HL-60 (cell line): ENCODE measurements at regions not wholly inside any gene's neighbourhood (a gene's known extent, or its start where the extent isn't known, plus 50 kb on each side); places are given as distances from the start of the nearest gene placed in this dataset.

Experiments used
- DNase-seq, 2 experiments: peaks; one replicate each; pipeline ENCODE4 v3.0.0-alpha.2; 2010 to 2020; ENCODE audit warnings: low read depth in 1 of 2, low spot score in 1 of 2
- H3K27ac ChIP-seq: fragments of 250-450 bp; sonication (Bioruptor Pico); replicated peaks from 2 replicates; pipeline ENCODE4 v1.5.1; 2020; ENCODE audit warnings: mild to moderate bottlenecking, moderate library complexity
- H3K27me3 ChIP-seq: fragments of 250-450 bp; sonication (Bioruptor Pico); 2 replicates; pipeline ENCODE4 v1.5.1; 2021; ENCODE audit warnings: mild to moderate bottlenecking, moderate library complexity; ENCODE audit not compliant: insufficient read depth, poor library complexity, severe bottlenecking
- H3K4me3 ChIP-seq: replicated peaks from 2 replicates; pipeline ENCODE4 v1.5.1; 2011; ENCODE audit warnings: mild to moderate bottlenecking, control low read depth, low read length; ENCODE audit not compliant: insufficient read depth
- CTCF ChIP-seq: IDR thresholded peaks from one replicate; pipeline ENCODE4 v1.5.1; 2011; ENCODE audit warnings: low read length, control low read depth, inconsistent platforms; ENCODE audit not compliant: insufficient read depth
- GABPA ChIP-seq: IDR thresholded peaks from 2 replicates; pipeline ENCODE4 v1.6.1; 2012; ENCODE audit warnings: low read depth
- POLR2AphosphoS5 ChIP-seq: IDR thresholded peaks from 2 replicates; pipeline ENCODE4 v1.6.1; 2012; ENCODE audit warnings: low read depth
- REST ChIP-seq: IDR thresholded peaks from 2 replicates; pipeline ENCODE4 v1.6.1; 2012; ENCODE audit warnings: low read depth; ENCODE audit not compliant: insufficient replicate concordance
- SPI1 ChIP-seq: IDR thresholded peaks from 2 replicates; pipeline ENCODE4 v1.6.1; 2012; ENCODE audit warnings: low read depth, mild to moderate bottlenecking, borderline replicate concordance

GRCh38 chr5:73254642-73255041, 81.6 kb downstream of the TMEM174 start:
- no peak overlapping the region for H3K4me3 ChIP-seq
- TF ChIP-seq GABPA (no peak), POLR2AphosphoS5 (no peak), CTCF (no peak), REST (no peak), SPI1 (no peak)
- no peaks in the 10 kb centered on the region for H3K27me3 ChIP-seq
- no peak overlapping the region for H3K27ac ChIP-seq
- no peak for DNase-seq

DNA sequence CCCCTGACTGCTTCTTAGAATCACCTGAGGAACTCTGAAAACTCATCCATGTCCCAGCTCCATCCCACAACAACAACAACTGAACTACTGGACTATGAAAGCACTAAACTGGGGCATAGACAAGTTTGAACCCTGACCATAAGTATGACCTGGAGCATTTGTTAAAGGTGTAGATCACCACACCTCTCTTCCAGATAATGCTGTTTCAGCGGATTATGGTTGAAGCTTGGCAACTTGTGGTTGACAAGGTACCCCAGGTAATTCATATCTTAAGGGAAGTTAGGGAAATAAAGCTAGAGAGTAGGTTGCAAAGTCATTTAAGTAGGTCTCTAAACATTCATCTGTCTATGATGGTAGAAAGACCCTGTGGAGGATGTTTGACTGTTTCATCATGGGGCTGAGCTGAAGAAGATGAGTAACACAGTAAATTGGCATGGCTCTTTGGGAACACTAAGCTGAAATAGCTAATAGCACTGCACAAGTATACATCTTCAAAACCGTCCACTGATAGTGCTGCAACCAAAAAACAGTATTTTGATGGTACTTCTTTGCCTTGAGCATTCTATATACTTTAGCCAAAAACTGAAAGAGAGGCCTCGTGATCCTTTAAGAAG, 80.2 kb downstream of the TMEM174 start:
- Histone ChIP-seq H3K27ac (no peak overlapping the region), H3K27me3 (no peaks in the 10 kb centered on the region), H3K4me3 (no peak overlapping the region)
- no peak for DNase-seq
- no peak for TF ChIP-seq SPI1
- no peak for TF ChIP-seq POLR2AphosphoS5
- no peak for TF ChIP-seq GABPA
- no peak for TF ChIP-seq CTCF
- no peak for TF ChIP-seq REST

- Histone ChIP-seq H3K4me3 (no peak overlapping the region), H3K27me3 (no peaks in the 10 kb centered on the region), H3K27ac (no peak overlapping the region)
- TF ChIP-seq GABPA (no peak), POLR2AphosphoS5 (no peak), REST (no peak), SPI1 (no peak), CTCF (no peak)
- no peak for DNase-seq
Observed at GRCh38 chr5:73250645-73251044, 77.7 kb downstream of the TMEM174 start.
